Coronary artery (tissue), 2 donors: ENCODE measurements at regions not wholly inside any gene's neighbourhood (a gene's known extent, or its start where the extent isn't known, plus 50 kb on each side); places are given as distances from the start of the nearest gene placed in this dataset.

ENCODE experiments used
- DNase-seq: peaks from one replicate; pipeline ENCODE4 v3.0.0-alpha.2; 2017; ENCODE audit warnings: low spot score
- H3K27ac ChIP-seq, 2 donors: fragments of 200-600 bp; sonication (generic); one replicate each; pipeline ENCODE4 v1.5.1; 2016 to 2019
- H3K4me3 ChIP-seq: fragments of 200-600 bp; sonication (generic); 2 replicates; pipeline ENCODE4 v1.5.1; 2016; ENCODE audit warnings: mild to moderate bottlenecking, moderate library complexity
- CTCF ChIP-seq: fragments of 200-600 bp; sonication (generic); IDR thresholded peaks from one replicate; pipeline ENCODE4 v1.5.1; 2019; ENCODE audit warnings: antibody characterized with exemption

- H3K4me3 ChIP-seq, result no peak overlapping the region
- no peak for DNase-seq
- TF ChIP-seq CTCF, result no peak
- H3K27ac ChIP-seq, result no peak overlapping the region
Observed at GRCh38 chr4:92175250-92175649, 128.5 kb upstream of the GRID2 start.

GRCh38 chr4:92182006-92182735 lies 121.6 kb upstream of the GRID2 start:
- Histone ChIP-seq H3K4me3 (no peak overlapping the region), H3K27ac (no peak overlapping the region)
- DNase-seq, result no peak
- TF ChIP-seq CTCF, result no peak

GRCh38 chr4:92182736-92183407 lies 120.9 kb upstream of the GRID2 start:
- Histone ChIP-seq H3K4me3 (no peak overlapping the region), H3K27ac (no peak overlapping the region)
- TF ChIP-seq CTCF, result no peak
- DNase-seq, result no peak

- no peak for DNase-seq
- no peak for TF ChIP-seq CTCF
- Histone ChIP-seq H3K27ac (no peak overlapping the region), H3K4me3 (no peak overlapping the region)
Observed at GRCh38 chr4:92183825-92184224, 119.9 kb upstream of the GRID2 start.

- DNase-seq, result no peak
Observed at GRCh38 chr4:92184566-92184965, 119.2 kb upstream of the GRID2 start.

GRCh38 chr4:92186239-92186638 lies 117.5 kb upstream of the GRID2 start:
- H3K27ac ChIP-seq, result no peak overlapping the region
- DNase-seq, result no peak
- TF ChIP-seq CTCF, result no peak
- H3K4me3 ChIP-seq, result no peak overlapping the region

More at GRCh38 chr4:92184566-92184965, 119.2 kb upstream of the GRID2 start:
- Histone ChIP-seq H3K27ac (no peak overlapping the region), H3K4me3 (no peak overlapping the region)
- no peak for TF ChIP-seq CTCF

- no peak for TF ChIP-seq CTCF
- H3K27ac ChIP-seq, result no peak overlapping the region
- DNase-seq, result no peak
- H3K4me3 ChIP-seq, result no peak overlapping the region
Observed at GRCh38 chr4:92189146-92189545, 114.6 kb upstream of the GRID2 start.
